ENCODE measurements at regions not wholly inside any gene's neighbourhood (a gene's known extent, or its start where the extent isn't known, plus 50 kb on each side); places are given as distances from the start of the nearest gene placed in this dataset.
A peak's percentile ranks its signal among the peaks of the same experiment; 100 is the strongest.

GRCh38 chr11:121800240-121800639, 315.8 kb downstream of the BLID start:
- TF ChIP-seq FOXP2 (optimal IDR thresholded peaks at IDR 0.05; ENCODE audit: borderline replicate concordance, extremely low read depth, extremely low read length, insufficient read depth), result no peak
- TF ChIP-seq POLR2AphosphoS5 (IDR thresholded peaks at IDR 0.05; ENCODE audit: low read depth, low read length), result no peak
- TF ChIP-seq TAF1 (IDR thresholded peaks at IDR 0.05; ENCODE audit: borderline replicate concordance, insufficient read depth, low read length), result no peak
- TF ChIP-seq SIN3A (IDR thresholded peaks at IDR 0.05; ENCODE audit: borderline replicate concordance, insufficient read depth, low read length), result no peak
- TF ChIP-seq REST (IDR thresholded peaks at IDR 0.05; ENCODE audit: insufficient read depth in 1 of 2, low read depth in 2 of 2, low read length in 2 of 2), result no peak

GRCh38 chr11:121797496-121797895, 318.5 kb downstream of the BLID start:
- TF ChIP-seq FOXP2 (optimal IDR thresholded peaks at IDR 0.05; ENCODE audit: borderline replicate concordance, extremely low read depth, extremely low read length, insufficient read depth), result no peak
- no peak for TF ChIP-seq SIN3A (IDR thresholded peaks at IDR 0.05; ENCODE audit: borderline replicate concordance, insufficient read depth, low read length)
- TF ChIP-seq TAF1 (IDR thresholded peaks at IDR 0.05; ENCODE audit: borderline replicate concordance, insufficient read depth, low read length), result no peak
- TF ChIP-seq POLR2AphosphoS5 (IDR thresholded peaks at IDR 0.05; ENCODE audit: low read depth, low read length), result no peak
- no peak for TF ChIP-seq REST (IDR thresholded peaks at IDR 0.05; ENCODE audit: insufficient read depth in 1 of 2, low read depth in 2 of 2, low read length in 2 of 2)

- no peak for TF ChIP-seq FOXP2 (optimal IDR thresholded peaks at IDR 0.05; ENCODE audit: borderline replicate concordance, extremely low read depth, extremely low read length, insufficient read depth)
- no peak for TF ChIP-seq POLR2AphosphoS5 (IDR thresholded peaks at IDR 0.05; ENCODE audit: low read depth, low read length)
- no peak for TF ChIP-seq TAF1 (IDR thresholded peaks at IDR 0.05; ENCODE audit: borderline replicate concordance, insufficient read depth, low read length)
- TF ChIP-seq SIN3A (IDR thresholded peaks at IDR 0.05; ENCODE audit: borderline replicate concordance, insufficient read depth, low read length), result no peak
- no peak for TF ChIP-seq REST (IDR thresholded peaks at IDR 0.05; ENCODE audit: insufficient read depth in 1 of 2, low read depth in 2 of 2, low read length in 2 of 2)
These were observed 320.8 kb downstream of the BLID start for GRCh38 chr11:121795174-121795573.

- TF ChIP-seq TAF1 (IDR thresholded peaks at IDR 0.05; ENCODE audit: borderline replicate concordance, insufficient read depth, low read length) (no peak), REST (IDR thresholded peaks at IDR 0.05; ENCODE audit: insufficient read depth in 1 of 2, low read depth in 2 of 2, low read length in 2 of 2) (no peak), FOXP2 (optimal IDR thresholded peaks at IDR 0.05; ENCODE audit: borderline replicate concordance, extremely low read depth, extremely low read length, insufficient read depth) (no peak), POLR2AphosphoS5 (IDR thresholded peaks at IDR 0.05; ENCODE audit: low read depth, low read length) (peak; percentile 45; the same call in 1 of the 2 replicates), SIN3A (IDR thresholded peaks at IDR 0.05; ENCODE audit: borderline replicate concordance, insufficient read depth, low read length) (no peak)
These were observed 321.3 kb downstream of the BLID start for GRCh38 chr11:121794671-121795141.

- TF ChIP-seq REST (IDR thresholded peaks at IDR 0.05; ENCODE audit: insufficient read depth in 1 of 2, low read depth in 2 of 2, low read length in 2 of 2) (no peak), SIN3A (IDR thresholded peaks at IDR 0.05; ENCODE audit: borderline replicate concordance, insufficient read depth, low read length) (no peak), POLR2AphosphoS5 (IDR thresholded peaks at IDR 0.05; ENCODE audit: low read depth, low read length) (no peak; the same call in 1 of the 2 replicates)
These were observed 322.1 kb downstream of the BLID start for GRCh38 chr11:121793916-121794315.
